ENCODE measurements at regions not wholly inside any gene's neighbourhood (a gene's known extent, or its start where the extent isn't known, plus 50 kb on each side); places are given as distances from the start of the nearest gene placed in this dataset.

DNA sequence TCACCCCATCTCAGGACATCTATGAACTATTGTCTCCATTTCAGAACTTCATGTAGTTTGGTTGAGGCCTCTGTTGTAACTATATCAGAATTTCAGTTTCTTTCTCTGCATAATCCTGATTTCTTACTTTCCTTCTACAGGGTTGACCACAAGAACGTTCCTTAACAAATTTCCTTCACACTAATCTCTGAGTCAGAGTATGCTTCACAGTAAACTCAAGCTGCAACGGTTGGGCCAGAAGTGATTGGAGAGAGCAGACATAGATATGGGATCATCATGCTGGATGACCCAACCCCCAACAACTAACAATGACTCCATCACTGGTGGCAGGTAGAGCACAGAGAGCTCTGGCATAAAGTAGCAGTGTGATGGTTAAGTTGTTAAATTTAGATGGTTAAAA, 128.8 kb upstream of the OSTN start:
- H3K9me3 Mint-ChIP-seq (ENCODE audit: unreplicated experiment): no peaks in the 10 kb centered on the region
- no peak for DNase-seq
- H3K27me3 Mint-ChIP-seq (ENCODE audit: unreplicated experiment): no peaks in the 10 kb centered on the region
- TF ChIP-seq, protein P1, sequence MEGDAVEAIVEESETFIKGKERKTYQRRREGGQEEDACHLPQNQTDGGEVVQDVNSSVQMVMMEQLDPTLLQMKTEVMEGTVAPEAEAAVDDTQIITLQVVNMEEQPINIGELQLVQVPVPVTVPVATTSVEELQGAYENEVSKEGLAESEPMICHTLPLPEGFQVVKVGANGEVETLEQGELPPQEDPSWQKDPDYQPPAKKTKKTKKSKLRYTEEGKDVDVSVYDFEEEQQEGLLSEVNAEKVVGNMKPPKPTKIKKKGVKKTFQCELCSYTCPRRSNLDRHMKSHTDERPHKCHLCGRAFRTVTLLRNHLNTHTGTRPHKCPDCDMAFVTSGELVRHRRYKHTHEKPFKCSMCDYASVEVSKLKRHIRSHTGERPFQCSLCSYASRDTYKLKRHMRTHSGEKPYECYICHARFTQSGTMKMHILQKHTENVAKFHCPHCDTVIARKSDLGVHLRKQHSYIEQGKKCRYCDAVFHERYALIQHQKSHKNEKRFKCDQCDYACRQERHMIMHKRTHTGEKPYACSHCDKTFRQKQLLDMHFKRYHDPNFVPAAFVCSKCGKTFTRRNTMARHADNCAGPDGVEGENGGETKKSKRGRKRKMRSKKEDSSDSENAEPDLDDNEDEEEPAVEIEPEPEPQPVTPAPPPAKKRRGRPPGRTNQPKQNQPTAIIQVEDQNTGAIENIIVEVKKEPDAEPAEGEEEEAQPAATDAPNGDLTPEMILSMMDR (IDR thresholded peaks at IDR 0.05; ENCODE audit: partially characterized antibody, unreplicated experiment): no peak
- peaks cover 7% of the 10 kb centered on the region for H3K4me1 Mint-ChIP-seq (ENCODE audit: low read depth, unreplicated experiment)
- no peak overlapping the region for H3K27ac Mint-ChIP-seq (ENCODE audit: unreplicated experiment)
- no peak overlapping the region for H3K4me3 Mint-ChIP-seq (ENCODE audit: unreplicated experiment)
- no peaks in the 10 kb centered on the region for H3K36me3 Mint-ChIP-seq (ENCODE audit: unreplicated experiment)

GRCh38 chr3:191068946-191069813, 129.9 kb upstream of the OSTN start:
- no peak overlapping the region for H3K4me3 Mint-ChIP-seq (ENCODE audit: unreplicated experiment)
- H3K27me3 Mint-ChIP-seq (ENCODE audit: unreplicated experiment): no peaks in the 10 kb centered on the region
- H3K9me3 Mint-ChIP-seq (ENCODE audit: unreplicated experiment): no peaks in the 10 kb centered on the region
- no peak for DNase-seq
- no peaks in the 10 kb centered on the region for H3K36me3 Mint-ChIP-seq (ENCODE audit: unreplicated experiment)
- TF ChIP-seq, protein P1 (IDR thresholded peaks at IDR 0.05; ENCODE audit: partially characterized antibody, unreplicated experiment): no peak
- H3K4me1 Mint-ChIP-seq (ENCODE audit: low read depth, unreplicated experiment): peaks cover 7% of the 10 kb centered on the region
- H3K27ac Mint-ChIP-seq (ENCODE audit: unreplicated experiment): no peak overlapping the region

GRCh38 chr3:191066669-191067068, 132.4 kb upstream of the OSTN start:
- H3K4me3 Mint-ChIP-seq (ENCODE audit: unreplicated experiment): no peak overlapping the region
- no peaks in the 10 kb centered on the region for H3K27me3 Mint-ChIP-seq (ENCODE audit: unreplicated experiment)
- peaks cover 6% of the 10 kb centered on the region for H3K4me1 Mint-ChIP-seq (ENCODE audit: low read depth, unreplicated experiment)
- DNase-seq: no peak
- TF ChIP-seq, protein P1 (IDR thresholded peaks at IDR 0.05; ENCODE audit: partially characterized antibody, unreplicated experiment): no peak
- no peaks in the 10 kb centered on the region for H3K36me3 Mint-ChIP-seq (ENCODE audit: unreplicated experiment)
- H3K9me3 Mint-ChIP-seq (ENCODE audit: unreplicated experiment): no peaks in the 10 kb centered on the region
- H3K27ac Mint-ChIP-seq (ENCODE audit: unreplicated experiment): no peak overlapping the region

- no peaks in the 10 kb centered on the region for H3K9me3 Mint-ChIP-seq (ENCODE audit: unreplicated experiment)
Observed at GRCh38 chr3:191065181-191065805, 133.7 kb upstream of the OSTN start.

More at GRCh38 chr3:191065181-191065805, 133.7 kb upstream of the OSTN start:
- Mint-ChIP-seq H3K27ac (ENCODE audit: unreplicated experiment) (no peak overlapping the region), H3K27me3 (ENCODE audit: unreplicated experiment) (no peaks in the 10 kb centered on the region), H3K4me1 (ENCODE audit: low read depth, unreplicated experiment) (no peaks in the 10 kb centered on the region), H3K36me3 (ENCODE audit: unreplicated experiment) (no peaks in the 10 kb centered on the region), H3K4me3 (ENCODE audit: unreplicated experiment) (no peak overlapping the region)
- no peak for DNase-seq
- TF ChIP-seq, protein P1 (IDR thresholded peaks at IDR 0.05; ENCODE audit: partially characterized antibody, unreplicated experiment): no peak

Data from glutamatergic neuron (in vitro differentiated cells).